Mammary epithelial cell (primary cell): ENCODE measurements at regions not wholly inside any gene's neighbourhood (a gene's known extent, or its start where the extent isn't known, plus 50 kb on each side); places are given as distances from the start of the nearest gene placed in this dataset.
"Not testable (repeated sequence)": the region's sequence is repeated elsewhere in the genome, so short reads cannot be mapped to it uniquely, and the experiment has no call there.

Source experiments
- CTCF ChIP-seq, 2 donors: IDR thresholded peaks in 1 of 2; conservative IDR thresholded peaks in 1 of 2; 2 replicates each; pipeline ENCODE4 v1.5.1; 2011 to 2012; ENCODE audit warnings: inconsistent platforms in 2 of 2, low read length in 2 of 2, mild to moderate bottlenecking in 2 of 2, control low read depth in 1 of 2, low read depth in 1 of 2; ENCODE audit not compliant: insufficient read depth in 1 of 2; ENCODE audit errors: extremely low read depth in 1 of 2
- EZH2 ChIP-seq: IDR thresholded peaks from 2 replicates; pipeline ENCODE4 v1.6.1; 2012; ENCODE audit warnings: low read length, inconsistent platforms, borderline replicate concordance

GRCh38 chr11:123318132-123318531, 111.9 kb upstream of the GRAMD1B start:
- TF ChIP-seq CTCF (conservative IDR thresholded peaks at IDR 0.05 in 1 of 2, IDR thresholded peaks at IDR 0.05 in 1 of 2; ENCODE audit: extremely low read depth in 1 of 2, insufficient read depth in 1 of 2, low read depth in 1 of 2, low read length in 2 of 2); EZH2: not testable (repeated sequence)
